ENCODE measurements at regions not wholly inside any gene's neighbourhood (a gene's known extent, or its start where the extent isn't known, plus 50 kb on each side); places are given as distances from the start of the nearest gene placed in this dataset.
A peak's percentile ranks its signal among the peaks of the same experiment; 100 is the strongest.

- no peak overlapping the region for H2AFZ ChIP-seq (ENCODE audit: control insufficient read depth, low read depth, low read length)
- no peaks in the 10 kb centered on the region for H3K27me3 ChIP-seq (replicated peaks in 1 of 2; ENCODE audit: control insufficient read depth in 2 of 2, insufficient read depth in 2 of 2, low read length in 1 of 2)
- H3K9ac ChIP-seq (ENCODE audit: control insufficient read depth, insufficient read depth, low read length): no peak overlapping the region
- ChIA-PET CTCF (interaction anchor here (1.1 to 2.8 kb wide), 3 partner anchors 46 to 675 kb away, joined by 3 to 21 read pairs (median 7); partner anchors contain the start of gene KLF7), POLR2A (no interaction called here), SMC1A (ENCODE audit: uncharacterized antibody, unreplicated experiment) (interaction anchor here (0.6 to 1.5 kb wide), 6 partner anchors 257 to 684 kb away, joined by 3 read pairs; no protein-coding TSS in a partner anchor), RAD21 (ENCODE audit: unreplicated experiment) (interaction anchor here (0.8 to 1.7 kb wide), 2 partner anchors 28 to 51 kb away, joined by 3 to 8 read pairs; no protein-coding TSS in a partner anchor)
- H3K36me3 ChIP-seq (ENCODE audit: control insufficient read depth in 2 of 2, insufficient read depth in 2 of 2, low read length in 1 of 2): no peaks in the 10 kb centered on the region
- no peaks in the 10 kb centered on the region for H3K9me3 ChIP-seq (replicated peaks; ENCODE audit: control insufficient read depth, insufficient read depth, low read length)
- H4K20me1 ChIP-seq (ENCODE audit: control insufficient read depth, insufficient read depth): no peaks in the 10 kb centered on the region
- no peaks in the 10 kb centered on the region for H3K79me2 ChIP-seq (ENCODE audit: control insufficient read depth, insufficient read depth, low read length)
- no peak overlapping the region for H3K4me2 ChIP-seq (ENCODE audit: control insufficient read depth, insufficient read depth)
- H3K4me3 ChIP-seq: no peak overlapping the region
- H3K4me1 ChIP-seq (ENCODE audit: control insufficient read depth, insufficient read depth, low read length): no peaks in the 10 kb centered on the region
- no peak overlapping the region for H3K27ac ChIP-seq (ENCODE audit: control insufficient read depth, insufficient read depth)
- no TSS peak for BruUV-seq (replicated peaks)
- DNase-seq (ENCODE audit: low read depth, low spot score): no peak
- in situ Hi-C loops (cut with MboI) (no loop called here), intact Hi-C loops (cut with micrococcal nuclease; ENCODE audit: unreplicated experiment) (loop anchor here (1.0 to 10.0 kb wide), 5 partner anchors 429 to 1081 kb away; no protein-coding TSS in a partner anchor)
- FAIRE-seq: no peak
- TF ChIP-seq E4F1 (IDR thresholded peaks at IDR 0.05; ENCODE audit: borderline replicate concordance, partially characterized antibody) (no peak), PBX3 (IDR thresholded peaks at IDR 0.05; ENCODE audit: insufficient replicate concordance, low read depth, low read length) (no peak), WRNIP1 (IDR thresholded peaks at IDR 0.05; ENCODE audit: borderline replicate concordance, low read depth, low read length) (no peak), NFYB (IDR thresholded peaks at IDR 0.05; ENCODE audit: insufficient read depth, low read depth, low read length) (no peak), SMAD5 (IDR thresholded peaks at IDR 0.05; ENCODE audit: low read depth) (no peak)
- peak; percentile 39; the same call in 2 of the 3 replicates for ATAC-seq
- WGBS (ENCODE audit: insufficient coverage, insufficient replicate concordance, low lambda C conversion rate, missing lambda C conversion rate): 51% methylated on average over 3 of the region's 3 CpGs
Measured at GRCh38 chr2:207475546-207475945, 54.2 kb upstream of the CREB1 start.

Measured in GM12878 (cell line).